ENCODE measurements at regions not wholly inside any gene's neighbourhood (a gene's known extent, or its start where the extent isn't known, plus 50 kb on each side); places are given as distances from the start of the nearest gene placed in this dataset.

GRCh38 chr1:59029411-59030167 is 245.7 kb upstream of the JUN start:
- no peak for TF ChIP-seq CTCF (IDR thresholded peaks at IDR 0.05; ENCODE audit: poor library complexity, severe bottlenecking)
- TF ChIP-seq SMC3 (conservative IDR thresholded peaks at IDR 0.05; ENCODE audit: poor library complexity): no peak
- TF ChIP-seq POLR2AphosphoS5 (IDR thresholded peaks at IDR 0.05): no peak
- no peak for TF ChIP-seq RAD21 (conservative IDR thresholded peaks at IDR 0.05)
- TF ChIP-seq REST (IDR thresholded peaks at IDR 0.05; ENCODE audit: borderline replicate concordance): no peak
